OCI-LY7 (cell line): ENCODE measurements at regions not wholly inside any gene's neighbourhood (a gene's known extent, or its start where the extent isn't known, plus 50 kb on each side); places are given as distances from the start of the nearest gene placed in this dataset.

Experiments used
- CTCF ChIP-seq: fragments of 200-600 bp; sonication (generic); conservative IDR thresholded peaks from 2 replicates; pipeline ENCODE4 v1.5.1; 2014; ENCODE audit warnings: mild to moderate bottlenecking, antibody characterized with exemption, low read length, moderate library complexity, mixed read lengths
- EZH2phosphoT487 ChIP-seq: fragments of 200-600 bp; sonication (generic); IDR thresholded peaks from 2 replicates; pipeline ENCODE4 v1.6.1; 2018; ENCODE audit warnings: low read depth, borderline replicate concordance, mild to moderate bottlenecking, mixed run types, antibody characterized with exemption, low read length, moderate library complexity, mixed read lengths

- no peak for TF ChIP-seq CTCF
- TF ChIP-seq EZH2phosphoT487: no peak
These were observed 151.0 kb downstream of the OSR1 start for GRCh38 chr2:19207452-19207851.
